HL-60 (cell line): ENCODE measurements at regions not wholly inside any gene's neighbourhood (a gene's known extent, or its start where the extent isn't known, plus 50 kb on each side); places are given as distances from the start of the nearest gene placed in this dataset.

Experiments
- DNase-seq, 2 experiments: peaks; one replicate each; pipeline ENCODE4 v3.0.0-alpha.2; 2010 to 2020; ENCODE audit warnings: low read depth in 1 of 2, low spot score in 1 of 2
- H3K27ac ChIP-seq: fragments of 250-450 bp; sonication (Bioruptor Pico); replicated peaks from 2 replicates; pipeline ENCODE4 v1.5.1; 2020; ENCODE audit warnings: mild to moderate bottlenecking, moderate library complexity
- H3K27me3 ChIP-seq: fragments of 250-450 bp; sonication (Bioruptor Pico); 2 replicates; pipeline ENCODE4 v1.5.1; 2021; ENCODE audit warnings: mild to moderate bottlenecking, moderate library complexity; ENCODE audit not compliant: insufficient read depth, poor library complexity, severe bottlenecking
- H3K4me3 ChIP-seq: replicated peaks from 2 replicates; pipeline ENCODE4 v1.5.1; 2011; ENCODE audit warnings: mild to moderate bottlenecking, control low read depth, low read length; ENCODE audit not compliant: insufficient read depth
- CTCF ChIP-seq: IDR thresholded peaks from one replicate; pipeline ENCODE4 v1.5.1; 2011; ENCODE audit warnings: low read length, control low read depth, inconsistent platforms; ENCODE audit not compliant: insufficient read depth
- GABPA ChIP-seq: IDR thresholded peaks from 2 replicates; pipeline ENCODE4 v1.6.1; 2012; ENCODE audit warnings: low read depth
- POLR2AphosphoS5 ChIP-seq: IDR thresholded peaks from 2 replicates; pipeline ENCODE4 v1.6.1; 2012; ENCODE audit warnings: low read depth
- REST ChIP-seq: IDR thresholded peaks from 2 replicates; pipeline ENCODE4 v1.6.1; 2012; ENCODE audit warnings: low read depth; ENCODE audit not compliant: insufficient replicate concordance
- SPI1 ChIP-seq: IDR thresholded peaks from 2 replicates; pipeline ENCODE4 v1.6.1; 2012; ENCODE audit warnings: low read depth, mild to moderate bottlenecking, borderline replicate concordance

GRCh38 chr4:7141151-7141834, 51.0 kb upstream of the SORCS2 start:
- TF ChIP-seq CTCF (no peak), SPI1 (no peak), GABPA (no peak), POLR2AphosphoS5 (no peak), REST (no peak)
- H3K4me3 ChIP-seq, result no peak overlapping the region
- H3K27me3 ChIP-seq, result no peaks in the 10 kb centered on the region
- H3K27ac ChIP-seq, result no peak overlapping the region
- no peak for DNase-seq

GRCh38 chr4:7140692-7141069, 51.7 kb upstream of the SORCS2 start:
- no peak for DNase-seq
- no peak overlapping the region for H3K4me3 ChIP-seq
- H3K27me3 ChIP-seq, result no peaks in the 10 kb centered on the region
- TF ChIP-seq SPI1, result no peak
- no peak for TF ChIP-seq POLR2AphosphoS5
- TF ChIP-seq CTCF, result no peak
- TF ChIP-seq REST, result no peak
- no peak overlapping the region for H3K27ac ChIP-seq

GRCh38 chr4:7140062-7140691, 52.2 kb upstream of the SORCS2 start:
- H3K27ac ChIP-seq, result no peak overlapping the region
- no peak overlapping the region for H3K4me3 ChIP-seq
- no peaks in the 10 kb centered on the region for H3K27me3 ChIP-seq
- TF ChIP-seq GABPA (no peak), REST (no peak), POLR2AphosphoS5 (no peak), SPI1 (no peak), CTCF (no peak)
- no peak for DNase-seq
